K562 (cell line): ENCODE measurements at regions not wholly inside any gene's neighbourhood (a gene's known extent, or its start where the extent isn't known, plus 50 kb on each side); places are given as distances from the start of the nearest gene placed in this dataset.

Experiments used
- TF ChIP-seq, protein P1 (sequence below), 2 experiments: fragments of 450-650 bp in 1 of 2; sonication (generic) in 1 of 2; formaldehyde crosslinking in 1 of 2; IDR thresholded peaks; 2 replicates each; pipeline versions ENCODE4 v1.7.1 to v1.9.0; 2016 to 2022; ENCODE audit warnings: inconsistent platforms in 1 of 2, mild to moderate bottlenecking in 1 of 2, missing genetic modification reagents in 1 of 2
- TF ChIP-seq, protein P2 (sequence below): fragments of 200-400 bp; formaldehyde crosslinking; IDR thresholded peaks from 2 replicates; pipeline ENCODE4 v1.6.1; 2017; ENCODE audit warnings: mild to moderate bottlenecking, low read depth, low read length, moderate library complexity
- TF ChIP-seq, protein P3 (sequence below): fragments of 250-450 bp; sonication (Bioruptor Pico); IDR thresholded peaks from 2 replicates; pipeline ENCODE4 v1.4.0; 2020; ENCODE audit warnings: mild to moderate bottlenecking, moderate library complexity
- TF ChIP-seq, protein P4 (sequence below): fragments of 450-650 bp; IDR thresholded peaks from 2 replicates; pipeline ENCODE4 v1.7.1; 2018; ENCODE audit warnings: mild to moderate bottlenecking, low read depth; ENCODE audit not compliant: partially characterized antibody

DNA sequence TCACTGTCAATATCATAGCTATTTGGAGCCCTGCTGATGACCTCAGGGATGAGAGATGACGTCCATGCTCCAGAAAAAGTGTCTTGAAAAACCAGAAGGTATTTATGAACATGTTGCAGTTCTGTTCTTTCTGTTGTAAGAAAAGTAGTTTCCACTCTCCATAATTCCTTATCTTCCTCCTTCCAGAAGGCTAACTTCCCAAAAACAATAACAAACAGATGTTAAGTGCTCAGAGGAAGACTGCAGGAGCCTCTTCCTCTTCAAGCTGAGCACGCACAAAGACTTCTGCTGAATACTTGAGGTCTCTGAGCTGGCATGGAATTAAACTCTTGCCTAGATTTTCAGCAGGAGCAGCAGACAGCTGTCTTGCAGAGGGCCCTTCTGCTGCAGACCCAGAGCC is 434.5 kb upstream of the KLHL29 start (continued):
- TF ChIP-seq, protein P1, sequence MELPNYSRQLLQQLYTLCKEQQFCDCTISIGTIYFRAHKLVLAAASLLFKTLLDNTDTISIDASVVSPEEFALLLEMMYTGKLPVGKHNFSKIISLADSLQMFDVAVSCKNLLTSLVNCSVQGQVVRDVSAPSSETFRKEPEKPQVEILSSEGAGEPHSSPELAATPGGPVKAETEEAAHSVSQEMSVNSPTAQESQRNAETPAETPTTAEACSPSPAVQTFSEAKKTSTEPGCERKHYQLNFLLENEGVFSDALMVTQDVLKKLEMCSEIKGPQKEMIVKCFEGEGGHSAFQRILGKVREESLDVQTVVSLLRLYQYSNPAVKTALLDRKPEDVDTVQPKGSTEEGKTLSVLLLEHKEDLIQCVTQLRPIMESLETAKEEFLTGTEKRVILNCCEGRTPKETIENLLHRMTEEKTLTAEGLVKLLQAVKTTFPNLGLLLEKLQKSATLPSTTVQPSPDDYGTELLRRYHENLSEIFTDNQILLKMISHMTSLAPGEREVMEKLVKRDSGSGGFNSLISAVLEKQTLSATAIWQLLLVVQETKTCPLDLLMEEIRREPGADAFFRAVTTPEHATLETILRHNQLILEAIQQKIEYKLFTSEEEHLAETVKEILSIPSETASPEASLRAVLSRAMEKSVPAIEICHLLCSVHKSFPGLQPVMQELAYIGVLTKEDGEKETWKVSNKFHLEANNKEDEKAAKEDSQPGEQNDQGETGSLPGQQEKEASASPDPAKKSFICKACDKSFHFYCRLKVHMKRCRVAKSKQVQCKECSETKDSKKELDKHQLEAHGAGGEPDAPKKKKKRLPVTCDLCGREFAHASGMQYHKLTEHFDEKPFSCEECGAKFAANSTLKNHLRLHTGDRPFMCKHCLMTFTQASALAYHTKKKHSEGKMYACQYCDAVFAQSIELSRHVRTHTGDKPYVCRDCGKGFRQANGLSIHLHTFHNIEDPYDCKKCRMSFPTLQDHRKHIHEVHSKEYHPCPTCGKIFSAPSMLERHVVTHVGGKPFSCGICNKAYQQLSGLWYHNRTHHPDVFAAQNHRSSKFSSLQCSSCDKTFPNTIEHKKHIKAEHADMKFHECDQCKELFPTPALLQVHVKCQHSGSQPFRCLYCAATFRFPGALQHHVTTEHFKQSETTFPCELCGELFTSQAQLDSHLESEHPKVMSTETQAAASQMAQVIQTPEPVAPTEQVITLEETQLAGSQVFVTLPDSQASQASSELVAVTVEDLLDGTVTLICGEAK (IDR thresholded peaks at IDR 0.05) = no peak
- TF ChIP-seq, protein P1 (CRISPR knock-in tag; IDR thresholded peaks at IDR 0.05) = no peak
- TF ChIP-seq, protein P2, sequence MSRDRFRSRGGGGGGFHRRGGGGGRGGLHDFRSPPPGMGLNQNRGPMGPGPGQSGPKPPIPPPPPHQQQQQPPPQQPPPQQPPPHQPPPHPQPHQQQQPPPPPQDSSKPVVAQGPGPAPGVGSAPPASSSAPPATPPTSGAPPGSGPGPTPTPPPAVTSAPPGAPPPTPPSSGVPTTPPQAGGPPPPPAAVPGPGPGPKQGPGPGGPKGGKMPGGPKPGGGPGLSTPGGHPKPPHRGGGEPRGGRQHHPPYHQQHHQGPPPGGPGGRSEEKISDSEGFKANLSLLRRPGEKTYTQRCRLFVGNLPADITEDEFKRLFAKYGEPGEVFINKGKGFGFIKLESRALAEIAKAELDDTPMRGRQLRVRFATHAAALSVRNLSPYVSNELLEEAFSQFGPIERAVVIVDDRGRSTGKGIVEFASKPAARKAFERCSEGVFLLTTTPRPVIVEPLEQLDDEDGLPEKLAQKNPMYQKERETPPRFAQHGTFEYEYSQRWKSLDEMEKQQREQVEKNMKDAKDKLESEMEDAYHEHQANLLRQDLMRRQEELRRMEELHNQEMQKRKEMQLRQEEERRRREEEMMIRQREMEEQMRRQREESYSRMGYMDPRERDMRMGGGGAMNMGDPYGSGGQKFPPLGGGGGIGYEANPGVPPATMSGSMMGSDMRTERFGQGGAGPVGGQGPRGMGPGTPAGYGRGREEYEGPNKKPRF = no peak
- TF ChIP-seq, protein P3, sequence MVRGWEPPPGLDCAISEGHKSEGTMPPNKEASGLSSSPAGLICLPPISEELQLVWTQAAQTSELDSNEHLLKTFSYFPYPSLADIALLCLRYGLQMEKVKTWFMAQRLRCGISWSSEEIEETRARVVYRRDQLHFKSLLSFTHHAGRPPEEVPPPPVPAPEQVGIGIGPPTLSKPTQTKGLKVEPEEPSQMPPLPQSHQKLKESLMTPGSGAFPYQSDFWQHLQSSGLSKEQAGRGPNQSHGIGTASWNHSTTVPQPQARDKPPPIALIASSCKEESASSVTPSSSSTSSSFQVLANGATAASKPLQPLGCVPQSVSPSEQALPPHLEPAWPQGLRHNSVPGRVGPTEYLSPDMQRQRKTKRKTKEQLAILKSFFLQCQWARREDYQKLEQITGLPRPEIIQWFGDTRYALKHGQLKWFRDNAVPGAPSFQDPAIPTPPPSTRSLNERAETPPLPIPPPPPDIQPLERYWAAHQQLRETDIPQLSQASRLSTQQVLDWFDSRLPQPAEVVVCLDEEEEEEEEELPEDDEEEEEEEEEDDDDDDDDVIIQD = no peak
- TF ChIP-seq, protein P4, sequence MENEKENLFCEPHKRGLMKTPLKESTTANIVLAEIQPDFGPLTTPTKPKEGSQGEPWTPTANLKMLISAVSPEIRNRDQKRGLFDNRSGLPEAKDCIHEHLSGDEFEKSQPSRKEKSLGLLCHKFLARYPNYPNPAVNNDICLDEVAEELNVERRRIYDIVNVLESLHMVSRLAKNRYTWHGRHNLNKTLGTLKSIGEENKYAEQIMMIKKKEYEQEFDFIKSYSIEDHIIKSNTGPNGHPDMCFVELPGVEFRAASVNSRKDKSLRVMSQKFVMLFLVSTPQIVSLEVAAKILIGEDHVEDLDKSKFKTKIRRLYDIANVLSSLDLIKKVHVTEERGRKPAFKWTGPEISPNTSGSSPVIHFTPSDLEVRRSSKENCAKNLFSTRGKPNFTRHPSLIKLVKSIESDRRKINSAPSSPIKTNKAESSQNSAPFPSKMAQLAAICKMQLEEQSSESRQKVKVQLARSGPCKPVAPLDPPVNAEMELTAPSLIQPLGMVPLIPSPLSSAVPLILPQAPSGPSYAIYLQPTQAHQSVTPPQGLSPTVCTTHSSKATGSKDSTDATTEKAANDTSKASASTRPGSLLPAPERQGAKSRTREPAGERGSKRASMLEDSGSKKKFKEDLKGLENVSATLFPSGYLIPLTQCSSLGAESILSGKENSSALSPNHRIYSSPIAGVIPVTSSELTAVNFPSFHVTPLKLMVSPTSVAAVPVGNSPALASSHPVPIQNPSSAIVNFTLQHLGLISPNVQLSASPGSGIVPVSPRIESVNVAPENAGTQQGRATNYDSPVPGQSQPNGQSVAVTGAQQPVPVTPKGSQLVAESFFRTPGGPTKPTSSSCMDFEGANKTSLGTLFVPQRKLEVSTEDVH = no peak
